Astrocyte of the spinal cord (primary cell): ENCODE measurements at regions not wholly inside any gene's neighbourhood (a gene's known extent, or its start where the extent isn't known, plus 50 kb on each side); places are given as distances from the start of the nearest gene placed in this dataset.

Experiments
- DNase-seq: peaks from one replicate; pipeline ENCODE4 v3.0.0; 2011; ENCODE audit warnings: low read depth, low spot score
- H3K4me3 ChIP-seq: 2 replicates; pipeline ENCODE4 v1.5.1; 2011; ENCODE audit warnings: low read depth, mild to moderate bottlenecking, low read length, moderate library complexity
- CTCF ChIP-seq: IDR thresholded peaks from 2 replicates; pipeline ENCODE4 v1.5.1; 2012; ENCODE audit warnings: low read depth, mild to moderate bottlenecking, low read length, inconsistent platforms
- in situ Hi-C: cut with HindIII; loops from 2 replicates; pipeline ENCODE4 v1.10.0; 2017; ENCODE audit warnings: low sequenced_read_pairs

GRCh38 chr2:153818242-153818641 is 53.5 kb upstream of the GALNT13 start:
- TF ChIP-seq CTCF: no peak
- in situ Hi-C loops: no loop called here
- no peak for DNase-seq
- H3K4me3 ChIP-seq: no peak overlapping the region

- TF ChIP-seq CTCF: no peak
- H3K4me3 ChIP-seq: no peak overlapping the region
- DNase-seq: no peak
- in situ Hi-C loops: no loop called here
Observed at GRCh38 chr2:153819074-153819473, 52.6 kb upstream of the GALNT13 start.

GRCh38 chr2:153819501-153819900 is 52.2 kb upstream of the GALNT13 start:
- no peak for TF ChIP-seq CTCF
- DNase-seq: no peak
- in situ Hi-C loops: no loop called here
- H3K4me3 ChIP-seq: no peak overlapping the region
